HEK293 (cell line): ENCODE measurements at regions not wholly inside any gene's neighbourhood (a gene's known extent, or its start where the extent isn't known, plus 50 kb on each side); places are given as distances from the start of the nearest gene placed in this dataset.

Experiments
- GLI4 ChIP-seq: fragments of 450-650 bp; formaldehyde crosslinking; IDR thresholded peaks from 2 replicates; pipeline ENCODE4 v1.5.1; 2016; ENCODE audit warnings: missing biosample characterization, missing genetic modification characterization
- IKZF3 ChIP-seq: fragments of 450-650 bp; IDR thresholded peaks from 2 replicates; pipeline ENCODE4 v1.5.0; 2018; ENCODE audit warnings: missing biosample characterization, mild to moderate bottlenecking, missing genetic modification characterization, moderate library complexity
- SP2 ChIP-seq: fragments of 450-650 bp; formaldehyde crosslinking; IDR thresholded peaks from 2 replicates; pipeline ENCODE4 v1.5.1; 2016; ENCODE audit warnings: missing biosample characterization, missing genetic modification characterization
- YY1 ChIP-seq: fragments of 450-650 bp; formaldehyde crosslinking; IDR thresholded peaks from 2 replicates; pipeline ENCODE4 v1.5.1; 2018; ENCODE audit warnings: missing biosample characterization, missing genetic modification characterization
- ZNF121 ChIP-seq: fragments of 450-650 bp; formaldehyde crosslinking; IDR thresholded peaks from 2 replicates; pipeline ENCODE4 v1.5.1; 2016; ENCODE audit warnings: missing biosample characterization, missing genetic modification characterization
- ZNF174 ChIP-seq: fragments of 450-650 bp; formaldehyde crosslinking; IDR thresholded peaks from 2 replicates; pipeline ENCODE4 v1.5.0; 2017; ENCODE audit warnings: missing biosample characterization, mild to moderate bottlenecking, missing genetic modification characterization
- ZNF433 ChIP-seq: fragments of 450-650 bp; formaldehyde crosslinking; IDR thresholded peaks from 2 replicates; pipeline ENCODE4 v1.5.1; 2016; ENCODE audit warnings: missing biosample characterization, missing genetic modification characterization, low read depth
- ZNF660 ChIP-seq: fragments of 450-650 bp; IDR thresholded peaks from 2 replicates; pipeline ENCODE4 v1.5.1; 2018; ENCODE audit warnings: missing biosample characterization, mild to moderate bottlenecking, missing genetic modification characterization
- ZNF701 ChIP-seq: fragments of 450-650 bp; formaldehyde crosslinking; IDR thresholded peaks from 2 replicates; pipeline ENCODE4 v1.5.1; 2016; ENCODE audit warnings: missing biosample characterization, missing genetic modification characterization
- ZNF776 ChIP-seq: fragments of 450-650 bp; formaldehyde crosslinking; IDR thresholded peaks from 2 replicates; pipeline ENCODE4 v1.5.0; 2017; ENCODE audit warnings: missing biosample characterization, missing genetic modification characterization, borderline replicate concordance
- ZNF791 ChIP-seq: fragments of 450-650 bp; formaldehyde crosslinking; IDR thresholded peaks from 2 replicates; pipeline ENCODE4 v1.5.1; 2016; ENCODE audit warnings: missing biosample characterization, missing genetic modification characterization
- TF ChIP-seq, protein P1 (sequence below): fragments of 450-650 bp; formaldehyde crosslinking; IDR thresholded peaks from 2 replicates; pipeline ENCODE4 v1.5.1; 2016; ENCODE audit warnings: missing biosample characterization, missing genetic modification characterization
- TF ChIP-seq, protein P2 (sequence below): fragments of 450-650 bp; formaldehyde crosslinking; IDR thresholded peaks from 2 replicates; pipeline ENCODE4 v1.5.1; 2017; ENCODE audit warnings: missing biosample characterization, missing genetic modification characterization

GRCh38 chr19:56917998-56918397 is 77.5 kb upstream of the PEG3 start:
- TF ChIP-seq YY1 (tag by site-specific recombination) (no peak), ZNF121 (tag by site-specific recombination) (no peak), GLI4 (tag by site-specific recombination) (no peak), SP2 (tag by site-specific recombination) (no peak), IKZF3 (no peak), ZNF776 (tag by site-specific recombination) (no peak), ZNF660 (tag by site-specific recombination) (no peak), ZNF174 (tag by site-specific recombination) (no peak), ZNF791 (tag by site-specific recombination) (no peak), ZNF701 (tag by site-specific recombination) (no peak), ZNF433 (tag by site-specific recombination) (no peak)
- TF ChIP-seq, protein P1, sequence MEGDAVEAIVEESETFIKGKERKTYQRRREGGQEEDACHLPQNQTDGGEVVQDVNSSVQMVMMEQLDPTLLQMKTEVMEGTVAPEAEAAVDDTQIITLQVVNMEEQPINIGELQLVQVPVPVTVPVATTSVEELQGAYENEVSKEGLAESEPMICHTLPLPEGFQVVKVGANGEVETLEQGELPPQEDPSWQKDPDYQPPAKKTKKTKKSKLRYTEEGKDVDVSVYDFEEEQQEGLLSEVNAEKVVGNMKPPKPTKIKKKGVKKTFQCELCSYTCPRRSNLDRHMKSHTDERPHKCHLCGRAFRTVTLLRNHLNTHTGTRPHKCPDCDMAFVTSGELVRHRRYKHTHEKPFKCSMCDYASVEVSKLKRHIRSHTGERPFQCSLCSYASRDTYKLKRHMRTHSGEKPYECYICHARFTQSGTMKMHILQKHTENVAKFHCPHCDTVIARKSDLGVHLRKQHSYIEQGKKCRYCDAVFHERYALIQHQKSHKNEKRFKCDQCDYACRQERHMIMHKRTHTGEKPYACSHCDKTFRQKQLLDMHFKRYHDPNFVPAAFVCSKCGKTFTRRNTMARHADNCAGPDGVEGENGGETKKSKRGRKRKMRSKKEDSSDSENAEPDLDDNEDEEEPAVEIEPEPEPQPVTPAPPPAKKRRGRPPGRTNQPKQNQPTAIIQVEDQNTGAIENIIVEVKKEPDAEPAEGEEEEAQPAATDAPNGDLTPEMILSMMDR (tag by site-specific recombination), result no peak
- TF ChIP-seq, protein P2, sequence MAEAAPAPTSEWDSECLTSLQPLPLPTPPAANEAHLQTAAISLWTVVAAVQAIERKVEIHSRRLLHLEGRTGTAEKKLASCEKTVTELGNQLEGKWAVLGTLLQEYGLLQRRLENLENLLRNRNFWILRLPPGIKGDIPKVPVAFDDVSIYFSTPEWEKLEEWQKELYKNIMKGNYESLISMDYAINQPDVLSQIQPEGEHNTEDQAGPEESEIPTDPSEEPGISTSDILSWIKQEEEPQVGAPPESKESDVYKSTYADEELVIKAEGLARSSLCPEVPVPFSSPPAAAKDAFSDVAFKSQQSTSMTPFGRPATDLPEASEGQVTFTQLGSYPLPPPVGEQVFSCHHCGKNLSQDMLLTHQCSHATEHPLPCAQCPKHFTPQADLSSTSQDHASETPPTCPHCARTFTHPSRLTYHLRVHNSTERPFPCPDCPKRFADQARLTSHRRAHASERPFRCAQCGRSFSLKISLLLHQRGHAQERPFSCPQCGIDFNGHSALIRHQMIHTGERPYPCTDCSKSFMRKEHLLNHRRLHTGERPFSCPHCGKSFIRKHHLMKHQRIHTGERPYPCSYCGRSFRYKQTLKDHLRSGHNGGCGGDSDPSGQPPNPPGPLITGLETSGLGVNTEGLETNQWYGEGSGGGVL, result no peak
